PC-3 (cell line): ENCODE measurements at regions not wholly inside any gene's neighbourhood (a gene's known extent, or its start where the extent isn't known, plus 50 kb on each side); places are given as distances from the start of the nearest gene placed in this dataset.

Experiments
- ATAC-seq: fragments of 200-7000 bp; cut with Tn5 transposase; 2 replicates; pipeline ENCODE4 v1.9.1; 2020; ENCODE audit warnings: mild to moderate bottlenecking, moderate library complexity
- BruUV-seq: library from RNA; stranded (reverse); fragments of 400-500 nt; replicated peaks from 2 replicates; lab custom pipeline; 2021; lab: Mats Ljungman, UMichigan
- CTCF ChIA-PET: fragments of 300-600 bp; sonication (Branson Sonifier 250); formaldehyde crosslinking; loops from one replicate; lab custom pipeline; 2022; ENCODE audit warnings: antibody characterized with exemption; lab: Charles Lee
- POLR2A ChIA-PET: fragments of 300-600 bp; sonication (Branson Sonifier 250); formaldehyde crosslinking; loops from one replicate; lab custom pipeline; 2022; ENCODE audit warnings: antibody characterized with exemption; ENCODE audit not compliant: unreplicated experiment; lab: Charles Lee
- DNase-seq: peaks from one replicate; pipeline ENCODE4 v3.0.0-alpha.2; 2015
- H2AFZ ChIP-seq: fragments of 300-600 bp; sonication (generic); 2 replicates; pipeline ENCODE4 v1.6.0; 2016; ENCODE audit warnings: antibody characterized with exemption, low read length
- H3F3A ChIP-seq: fragments of 300-600 bp; sonication (generic); one replicate; pipeline ENCODE4 v1.6.0; 2017; ENCODE audit warnings: antibody characterized with exemption, low read length, control low read depth, mild to moderate bottlenecking; ENCODE audit not compliant: unreplicated experiment
- H3K27ac ChIP-seq: fragments of 300-600 bp; sonication (generic); 2 replicates; pipeline ENCODE4 v1.5.1; 2016; ENCODE audit warnings: mild to moderate bottlenecking, low read length
- H3K27me3 ChIP-seq: fragments of 300-600 bp; sonication (generic); 2 replicates; pipeline ENCODE4 v1.6.1; 2016; ENCODE audit warnings: low read length, mixed read lengths
- H3K36me3 ChIP-seq: fragments of 300-600 bp; sonication (generic); 2 replicates; pipeline ENCODE4 v1.6.1; 2016; ENCODE audit warnings: low read depth, mixed run types, low read length, mixed read lengths
- H3K4me1 ChIP-seq: fragments of 300-600 bp; sonication (generic); 2 replicates; pipeline ENCODE4 v1.5.1; 2016; ENCODE audit warnings: low read length; ENCODE audit not compliant: insufficient read depth
- H3K4me2 ChIP-seq: fragments of 300-600 bp; sonication (generic); 2 replicates; pipeline ENCODE4 v1.6.0; 2016; ENCODE audit warnings: low read length
- H3K4me3 ChIP-seq: fragments of 300-600 bp; sonication (generic); 2 replicates; pipeline ENCODE4 v1.5.1; 2016; ENCODE audit warnings: mild to moderate bottlenecking, low read length, mixed read lengths
- H3K79me2 ChIP-seq: fragments of 300-600 bp; sonication (generic); 2 replicates; pipeline ENCODE4 v1.6.1; 2017; ENCODE audit warnings: low read length, mixed read lengths
- H3K9ac ChIP-seq: fragments of 300-600 bp; sonication (generic); 2 replicates; pipeline ENCODE4 v1.6.0; 2016; ENCODE audit warnings: mild to moderate bottlenecking, low read length
- H3K9me2 ChIP-seq: fragments of 300-600 bp; sonication (generic); replicated peaks from 2 replicates; pipeline ENCODE4 v1.6.1; 2016; ENCODE audit warnings: mixed run types, low read length, mixed read lengths
- H3K9me3 ChIP-seq: fragments of 300-600 bp; sonication (generic); 2 replicates; pipeline ENCODE4 v1.6.1; 2016; ENCODE audit warnings: low read length, mixed read lengths
- H4K20me1 ChIP-seq: fragments of 300-600 bp; sonication (generic); 2 replicates; pipeline ENCODE4 v1.6.1; 2016; ENCODE audit warnings: low read length, mixed read lengths
- CTCF ChIP-seq: fragments of 300-600 bp; sonication (generic); conservative IDR thresholded peaks from 2 replicates; pipeline ENCODE4 v1.5.1; 2017; ENCODE audit warnings: antibody characterized with exemption, low read depth, mild to moderate bottlenecking, low read length
- EZH2 ChIP-seq: fragments of 300-600 bp; sonication (generic); IDR thresholded peaks from one replicate; pipeline ENCODE4 v1.6.1; 2017; ENCODE audit warnings: antibody characterized with exemption, mild to moderate bottlenecking, low read length; ENCODE audit not compliant: unreplicated experiment
- EZH2phosphoT487 ChIP-seq: fragments of 300-600 bp; sonication (generic); IDR thresholded peaks from 2 replicates; pipeline ENCODE4 v1.6.1; 2018; ENCODE audit warnings: mild to moderate bottlenecking, antibody characterized with exemption, low read length, borderline replicate concordance
- intact Hi-C: fragments of 100-400 bp; cut with micrococcal nuclease; formaldehyde crosslinking; loops from 2 replicates; pipeline ENCODE4 v1.9.0; 2023

GRCh38 chr22:23485490-23485889 is 94.6 kb downstream of the IGLL1 start:
- Histone ChIP-seq H3K79me2 (no peaks in the 10 kb centered on the region), H3K9ac (no peak overlapping the region), H3K9me2 (no peaks in the 10 kb centered on the region), H3K4me1 (no peaks in the 10 kb centered on the region), H3K36me3 (no peaks in the 10 kb centered on the region), H4K20me1 (no peaks in the 10 kb centered on the region), H3K27me3 (peaks cover 34% of the 10 kb centered on the region), H3K4me3 (no peak overlapping the region), H3F3A (no peaks in the 10 kb centered on the region), H2AFZ (no peak overlapping the region), H3K27ac (no peak overlapping the region), H3K9me3 (no peaks in the 10 kb centered on the region), H3K4me2 (no peak overlapping the region)
- no TSS peak for BruUV-seq
- CTCF ChIA-PET = no interaction called here
- ATAC-seq (no peak), DNase-seq (no peak)
- intact Hi-C loops = no loop called here
- TF ChIP-seq EZH2 = no peak
- TF ChIP-seq EZH2phosphoT487 = no peak
- TF ChIP-seq CTCF = no peak
- POLR2A ChIA-PET = no interaction called here

GRCh38 chr22:23484651-23485050 is 95.4 kb downstream of the IGLL1 start:
- Histone ChIP-seq H3K36me3 (no peaks in the 10 kb centered on the region), H2AFZ (no peak overlapping the region), H3K27ac (no peak overlapping the region), H3K9ac (no peak overlapping the region), H3K4me2 (no peak overlapping the region), H3K9me3 (no peaks in the 10 kb centered on the region), H3K27me3 (peaks cover 36% of the 10 kb centered on the region), H3K9me2 (no peaks in the 10 kb centered on the region), H3K79me2 (no peaks in the 10 kb centered on the region), H3F3A (no peaks in the 10 kb centered on the region), H3K4me3 (no peak overlapping the region), H4K20me1 (no peaks in the 10 kb centered on the region), H3K4me1 (no peaks in the 10 kb centered on the region)
- DNase-seq = no peak
- no TSS peak for BruUV-seq
- ChIA-PET POLR2A (no interaction called here), CTCF (no interaction called here)
- TF ChIP-seq EZH2phosphoT487 (no peak), EZH2 (no peak)
- intact Hi-C loops = no loop called here
- no peak for ATAC-seq

DNA sequence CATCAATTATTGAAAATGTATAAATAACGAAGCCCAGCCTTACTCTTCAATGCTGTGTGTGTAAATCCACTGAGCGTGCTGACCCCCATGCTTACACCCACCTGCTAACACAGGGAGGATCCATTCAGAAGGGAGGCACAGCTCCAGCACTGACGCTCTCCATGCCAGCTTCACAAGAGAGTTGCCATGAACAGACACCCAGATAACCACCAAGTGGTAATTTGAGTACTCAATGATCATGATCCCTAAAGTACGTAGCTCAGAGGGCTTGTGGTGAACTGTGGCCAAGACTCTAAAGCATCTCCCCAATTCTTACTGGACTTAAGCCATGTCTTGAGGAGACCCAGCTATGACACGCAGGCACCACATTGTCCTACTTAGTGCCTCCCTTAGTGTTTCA is 98.7 kb downstream of the IGLL1 start:
- H3K9ac ChIP-seq = no peak overlapping the region
- H3K4me3 ChIP-seq = no peak overlapping the region
- ChIA-PET CTCF (no interaction called here), POLR2A (no interaction called here)
- H3K9me3 ChIP-seq = no peaks in the 10 kb centered on the region
- no peak overlapping the region for H2AFZ ChIP-seq
- no peak overlapping the region for H3K4me2 ChIP-seq
- intact Hi-C loops = no loop called here
- H3K4me1 ChIP-seq = 0 out of 2 replicates have a peak, but pooled peaks cover 5% of the 10 kb centered on the region
- H3K27ac ChIP-seq = no peak overlapping the region
- no peaks in the 10 kb centered on the region for H3K9me2 ChIP-seq
- peaks cover 23% of the 10 kb centered on the region; the same call in 1 of the 2 replicates for H3K27me3 ChIP-seq
- no peaks in the 10 kb centered on the region for H3F3A ChIP-seq
- no peaks in the 10 kb centered on the region for H4K20me1 ChIP-seq
- no TSS peak for BruUV-seq
- H3K79me2 ChIP-seq = no peaks in the 10 kb centered on the region
- ATAC-seq (no peak), DNase-seq (no peak)
- TF ChIP-seq CTCF (no peak), EZH2 (no peak), EZH2phosphoT487 (no peak)
- H3K36me3 ChIP-seq = no peaks in the 10 kb centered on the region
